DMS53 (cell line): ENCODE measurements at regions not wholly inside any gene's neighbourhood (a gene's known extent, or its start where the extent isn't known, plus 50 kb on each side); places are given as distances from the start of the nearest gene placed in this dataset.
A peak's percentile ranks its signal among the peaks of the same experiment; 100 is the strongest.
"Not testable (repeated sequence)": the region's sequence is repeated elsewhere in the genome, so short reads cannot be mapped to it uniquely, and the experiment has no call there.

Experiments
- DNase-seq: peaks from one replicate; lab custom pipeline; 2025; lab: John Stamatoyannopoulos, UW

DNA sequence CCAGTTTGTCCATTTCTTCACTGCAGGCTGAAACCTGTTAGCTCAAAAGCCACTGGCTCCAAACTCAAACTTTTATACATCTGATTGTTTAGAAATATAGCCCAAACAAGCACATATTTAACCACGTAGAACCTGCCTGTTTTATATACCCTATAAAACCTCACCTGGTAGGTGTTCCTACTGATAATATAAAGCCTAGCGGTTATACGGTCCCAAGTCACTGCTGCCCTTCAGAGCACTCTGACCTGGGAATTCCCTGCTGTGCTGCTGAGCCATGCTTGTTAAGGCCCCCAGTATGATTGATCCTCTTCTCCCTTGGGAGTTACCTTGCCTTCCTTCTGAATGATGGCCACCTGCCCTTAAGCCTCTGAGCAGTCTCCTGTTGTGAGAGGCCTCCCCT lies 432.8 kb upstream of the LCORL start:
- no peak for DNase-seq

DNA sequence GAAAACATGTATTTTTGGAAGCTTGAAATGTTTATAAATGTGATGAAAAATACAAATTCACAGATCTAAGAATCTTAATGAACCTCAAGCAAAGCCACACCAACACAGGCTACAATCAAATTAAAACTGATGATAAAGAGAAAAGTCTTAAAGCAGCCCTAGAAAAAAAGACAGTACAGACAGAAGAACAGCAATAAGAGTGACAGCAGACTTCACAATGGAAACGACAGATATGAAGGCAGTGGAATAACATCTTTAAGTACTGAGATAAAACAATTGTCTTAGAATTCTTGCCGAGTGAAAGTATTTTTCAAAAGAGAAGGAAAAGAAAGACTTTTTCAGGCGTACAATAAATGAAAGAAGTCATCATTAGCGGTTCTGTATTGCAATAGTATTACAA lies 423.6 kb upstream of the LCORL start:
- peak; percentile 42 for DNase-seq

DNA sequence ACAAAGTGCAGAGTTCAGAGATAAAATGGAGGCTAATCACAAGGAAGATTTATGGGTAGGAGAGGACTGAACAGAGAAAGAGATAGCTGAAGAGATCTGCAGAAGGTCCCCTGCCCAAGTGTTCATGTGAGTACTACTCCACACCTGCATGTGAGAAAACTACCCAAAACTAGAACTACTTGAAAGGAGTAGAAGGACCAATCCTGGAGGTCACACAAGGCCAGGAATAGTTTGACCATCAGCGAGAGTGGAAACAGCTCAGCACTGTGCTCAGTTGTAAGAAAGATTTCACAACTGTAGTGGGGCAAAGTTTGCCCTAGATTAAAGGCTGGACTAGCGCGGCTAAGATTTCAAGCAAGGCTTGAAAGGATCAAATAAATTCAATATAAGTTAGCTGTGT lies 422.7 kb upstream of the LCORL start:
- DNase-seq = no peak

DNA sequence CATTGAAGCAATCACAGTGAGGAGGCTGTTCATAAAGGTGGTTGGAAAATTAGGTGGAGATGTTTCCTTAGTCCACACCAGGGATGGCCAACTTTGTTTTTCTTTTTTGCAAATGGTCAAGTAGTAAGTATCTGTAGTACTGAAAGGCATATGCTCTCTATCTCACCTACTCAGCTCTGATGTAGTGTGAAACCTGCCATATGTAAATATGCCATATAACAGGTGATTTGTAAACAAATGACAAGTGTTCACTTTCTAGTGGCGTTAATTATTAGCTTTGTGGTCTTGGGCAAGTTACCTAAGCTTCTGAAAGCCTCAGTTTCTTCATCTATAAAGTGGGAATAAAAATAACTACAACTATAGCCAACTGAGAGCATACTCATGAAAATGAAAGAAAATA lies 421.4 kb upstream of the LCORL start:
- peak; percentile 80 for DNase-seq

DNA sequence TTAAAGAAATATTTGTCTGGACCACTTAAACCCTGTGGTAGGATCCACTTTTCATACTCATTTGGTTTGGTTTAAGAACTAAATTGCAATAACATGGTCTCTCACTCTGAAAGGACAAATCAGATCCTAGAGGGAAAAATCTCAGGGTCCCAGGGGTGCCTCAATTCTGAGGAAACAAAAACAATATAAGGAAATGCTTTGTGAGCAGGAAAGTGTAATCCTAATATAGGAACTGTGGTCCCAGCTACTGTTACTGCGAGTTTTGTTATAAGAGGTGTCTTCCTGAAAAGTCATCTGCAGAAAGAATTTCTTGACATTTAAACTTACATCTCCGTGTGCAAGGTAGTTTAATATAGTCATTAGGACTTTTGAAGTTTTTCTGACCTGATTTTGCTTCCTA lies 420.1 kb upstream of the LCORL start:
- DNase-seq = no peak

DNA sequence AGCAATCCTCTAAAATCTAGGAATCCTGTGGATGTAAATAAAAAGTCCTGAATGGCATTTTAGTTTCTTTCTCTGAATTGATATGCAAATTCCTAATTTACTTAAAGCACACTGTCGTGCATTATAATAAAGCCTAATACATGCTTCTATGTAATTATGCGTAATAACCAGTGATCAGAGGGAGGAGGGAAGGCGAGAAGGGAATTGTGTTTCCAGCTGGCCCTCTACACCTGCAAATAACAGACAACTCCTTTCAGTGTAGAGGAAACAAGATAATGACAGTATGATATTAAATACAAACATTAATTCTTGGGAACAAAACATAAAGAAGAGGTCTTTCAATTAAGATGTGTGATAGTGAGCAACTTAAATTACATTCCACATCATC lies 419.6 kb upstream of the LCORL start:
- DNase-seq = no peak

DNA sequence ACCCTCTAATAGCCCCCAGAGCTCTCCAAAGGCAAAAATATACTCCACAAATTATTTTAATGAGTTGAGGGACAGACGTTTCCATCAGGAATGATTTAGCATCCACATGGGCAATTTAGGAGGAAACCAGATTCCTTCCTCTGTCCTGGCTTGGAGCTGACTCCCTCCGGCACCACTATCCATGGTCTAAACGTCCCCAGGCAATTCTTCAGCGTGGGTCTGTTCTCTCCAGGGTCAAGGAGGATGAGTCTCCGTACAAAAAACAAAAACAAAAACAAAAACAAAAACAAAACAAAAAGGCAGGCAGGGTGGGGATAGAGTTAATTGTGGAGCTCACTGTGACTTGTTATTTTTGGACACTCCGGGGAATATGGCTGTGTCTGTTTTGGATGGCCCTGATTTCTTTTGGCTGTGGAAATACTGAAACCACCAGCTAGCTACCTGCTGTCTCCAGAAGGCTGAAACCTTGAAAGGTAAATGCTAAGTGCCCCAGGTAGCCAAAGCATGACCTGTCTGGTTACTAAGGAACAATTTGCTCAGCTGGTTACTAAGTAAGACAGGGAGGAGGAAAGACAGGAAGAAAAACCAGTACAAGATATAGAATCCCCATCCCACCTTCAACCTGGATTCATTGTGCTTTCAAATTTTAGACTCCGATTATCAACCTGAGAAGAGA lies 419.1 kb upstream of the LCORL start:
- peak; percentile 65 for DNase-seq

DNA sequence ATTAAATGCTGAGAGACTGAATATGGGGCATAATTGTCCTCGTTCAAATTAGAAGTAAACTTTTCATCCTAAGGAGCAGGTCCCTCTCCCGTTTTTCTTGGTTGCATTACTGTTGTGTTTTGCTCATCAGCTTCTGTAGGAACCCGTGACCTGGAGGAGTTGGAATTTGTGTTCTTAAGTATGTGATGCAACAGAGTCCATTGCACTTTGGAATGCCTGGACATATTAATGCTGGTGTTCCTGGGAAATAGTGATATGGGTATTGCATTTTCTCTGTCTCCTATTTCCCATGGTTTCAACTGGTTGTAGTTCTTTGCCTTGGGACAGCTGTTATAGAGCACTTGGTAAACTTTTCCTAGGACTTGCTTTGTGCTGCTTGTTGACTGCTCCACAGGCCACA lies 417.8 kb upstream of the LCORL start:
- no peak for DNase-seq

DNA sequence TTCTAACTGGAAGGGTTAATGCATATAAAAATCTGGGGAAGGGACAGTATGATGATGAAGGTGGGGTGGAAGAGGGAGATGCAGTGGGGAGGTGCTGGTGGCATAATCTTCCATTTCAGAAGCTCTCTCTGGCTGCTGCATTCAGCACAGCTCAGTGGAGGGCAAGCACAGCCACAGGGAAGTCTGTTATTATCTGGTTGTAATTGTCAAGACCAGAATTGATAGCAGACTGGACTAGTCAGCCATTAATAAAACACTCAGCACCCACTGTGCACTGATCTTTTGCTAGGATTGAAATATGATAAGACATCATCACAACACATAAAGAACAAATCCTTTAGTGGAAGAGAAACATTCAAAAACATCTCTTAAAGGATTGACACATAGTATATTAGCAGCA lies 414.2 kb upstream of the LCORL start:
- no peak for DNase-seq

DNA sequence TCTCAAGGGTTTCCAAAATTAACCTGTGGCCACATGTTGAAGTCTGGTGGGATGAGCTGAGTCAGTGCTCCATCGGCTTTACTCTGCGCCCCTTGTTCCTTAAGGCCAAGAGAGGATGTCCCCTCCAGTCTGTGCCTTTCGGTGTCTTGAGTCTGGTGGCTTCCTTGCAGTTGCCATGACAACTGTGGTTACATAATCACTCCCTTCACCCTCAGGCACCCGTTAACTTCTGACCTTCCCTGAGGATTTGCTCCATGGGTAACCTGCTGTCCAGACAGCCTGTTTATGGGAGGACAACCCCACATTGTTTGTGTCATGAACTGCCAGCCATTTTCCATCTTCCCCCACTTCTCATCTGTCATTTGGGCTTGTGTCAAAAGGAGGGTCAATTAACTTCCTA lies 401.1 kb upstream of the LCORL start:
- peak; percentile 11 for DNase-seq

DNA sequence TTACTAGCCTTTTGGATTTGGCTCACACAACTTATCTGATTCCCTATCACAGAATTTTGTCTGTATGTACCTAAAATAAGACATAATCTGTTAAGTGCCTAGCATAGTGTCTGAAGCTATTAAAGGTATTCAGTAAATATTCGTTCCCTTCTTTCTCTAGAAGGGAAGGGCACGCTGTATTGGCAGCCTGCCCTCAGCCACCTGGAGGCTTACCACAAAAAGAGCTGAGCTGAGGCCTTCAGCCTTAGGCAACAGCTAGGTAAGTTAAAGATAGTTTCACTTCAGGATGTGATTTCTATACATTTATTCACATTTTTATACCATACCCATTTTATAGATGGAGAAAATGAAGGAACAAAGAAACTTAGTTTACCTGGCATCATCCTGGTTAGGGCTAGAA lies 400.0 kb upstream of the LCORL start:
- no peak for DNase-seq

DNA sequence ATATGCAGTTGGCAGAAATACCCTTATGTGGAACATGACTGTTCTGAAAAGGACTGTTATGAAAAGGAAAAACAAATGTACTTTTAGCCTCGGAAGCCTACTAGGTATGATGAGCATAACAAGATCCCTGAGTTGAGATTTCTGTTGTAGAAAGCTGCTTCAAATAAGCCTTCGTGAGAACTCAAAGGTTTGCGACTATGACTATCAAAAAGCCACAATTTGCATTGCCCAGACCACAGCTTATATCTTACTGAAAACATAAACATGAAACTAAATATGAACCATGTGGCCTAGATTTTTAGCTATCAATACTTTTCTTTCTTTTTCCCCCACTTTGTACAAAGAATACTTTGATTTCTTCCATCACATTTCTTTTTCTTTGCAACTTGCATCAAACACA lies 398.2 kb upstream of the LCORL start:
- DNase-seq = no peak

DNA sequence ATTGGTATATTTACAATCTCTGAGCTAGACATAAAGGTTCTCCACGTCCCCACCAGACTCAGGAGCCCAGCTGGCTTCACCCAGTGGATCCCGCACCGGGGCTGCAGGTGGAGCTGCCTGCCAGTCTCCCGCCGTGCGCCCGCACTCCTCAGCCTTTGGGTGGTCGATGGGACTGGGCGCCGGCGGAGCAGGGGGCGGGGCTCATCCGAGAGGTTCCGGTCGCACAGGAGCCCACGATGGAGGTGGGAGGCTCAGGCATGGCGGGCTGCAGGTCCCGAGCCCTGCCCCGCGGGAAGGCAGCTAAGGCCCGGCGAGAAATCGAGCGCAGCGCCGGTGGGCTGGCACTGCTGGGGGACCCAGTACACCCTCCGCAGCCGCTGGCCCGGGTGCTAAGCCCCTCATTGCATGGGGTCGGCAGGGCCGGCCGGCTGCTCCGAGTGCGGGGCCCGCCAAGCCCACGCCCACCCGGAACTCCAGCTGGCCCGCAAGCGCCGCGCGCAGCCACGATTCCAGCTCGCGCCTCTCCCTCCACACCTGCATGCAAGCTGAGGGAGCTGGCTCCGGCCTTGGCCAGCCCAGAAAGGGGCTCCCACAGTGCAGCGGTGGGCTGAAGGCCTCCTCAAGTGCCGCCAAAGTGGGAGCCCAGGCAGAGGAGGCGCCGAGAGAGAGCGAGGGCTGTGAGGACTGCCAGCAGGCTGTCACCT lies 396.8 kb upstream of the LCORL start:
- not testable (repeated sequence) for DNase-seq

DNA sequence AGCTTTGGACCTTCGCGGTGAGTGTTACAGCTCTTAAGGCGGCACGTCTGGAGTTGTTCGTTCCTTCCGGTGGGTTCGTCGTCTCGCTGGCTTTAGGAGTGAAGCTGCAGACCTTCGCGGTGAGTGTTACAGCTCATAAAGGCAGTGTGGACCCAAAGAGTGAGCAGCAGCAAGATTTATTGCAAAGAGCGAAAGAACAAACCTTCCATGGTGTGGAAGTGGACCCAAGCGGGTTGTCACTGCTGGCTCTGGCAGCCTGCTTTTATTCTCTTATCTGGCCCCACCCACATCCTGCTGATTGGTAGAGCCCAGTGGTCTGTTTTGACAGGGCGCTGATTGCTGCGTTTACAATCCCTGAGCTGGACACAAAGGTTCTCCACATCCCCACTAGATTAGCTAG lies 396.1 kb upstream of the LCORL start:
- DNase-seq = not testable (repeated sequence)

DNA sequence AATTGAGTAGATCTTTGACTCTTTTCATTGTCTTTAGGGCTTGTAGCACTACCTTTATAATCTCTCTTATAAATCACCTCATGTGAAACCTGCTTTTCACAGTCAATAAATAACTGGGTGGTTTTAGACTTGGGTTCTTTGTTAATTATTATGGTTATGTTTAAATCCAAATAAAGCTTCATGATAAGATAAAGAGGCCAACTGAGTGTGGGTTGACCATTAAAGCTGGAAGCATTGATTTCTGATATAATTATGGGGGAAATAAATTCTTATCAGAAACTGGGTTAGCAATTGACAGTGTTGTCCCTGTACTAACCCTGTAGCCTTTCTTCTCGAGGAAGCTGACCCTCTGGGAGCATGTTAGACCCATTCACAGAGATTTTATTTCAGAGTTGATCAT lies 384.7 kb upstream of the LCORL start:
- no peak for DNase-seq

DNA sequence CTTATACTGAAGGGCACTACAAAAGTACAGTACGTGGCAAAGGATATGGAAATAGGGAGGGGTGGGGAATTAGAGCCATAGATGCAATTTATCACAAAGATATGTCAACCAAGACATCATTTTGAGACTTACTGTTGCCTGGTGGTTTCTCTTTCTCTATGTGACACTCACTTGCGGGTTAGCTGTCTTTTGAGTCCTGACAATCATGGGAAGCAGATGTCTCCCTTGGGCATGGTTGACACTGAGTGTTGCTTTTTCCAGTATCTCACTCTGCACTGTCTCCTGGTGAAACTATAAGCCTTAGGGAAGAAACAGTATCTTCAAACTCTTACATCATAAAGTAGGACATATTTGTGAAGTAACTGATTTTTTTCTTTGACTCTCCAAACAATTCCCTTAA lies 383.5 kb upstream of the LCORL start:
- no peak for DNase-seq

DNA sequence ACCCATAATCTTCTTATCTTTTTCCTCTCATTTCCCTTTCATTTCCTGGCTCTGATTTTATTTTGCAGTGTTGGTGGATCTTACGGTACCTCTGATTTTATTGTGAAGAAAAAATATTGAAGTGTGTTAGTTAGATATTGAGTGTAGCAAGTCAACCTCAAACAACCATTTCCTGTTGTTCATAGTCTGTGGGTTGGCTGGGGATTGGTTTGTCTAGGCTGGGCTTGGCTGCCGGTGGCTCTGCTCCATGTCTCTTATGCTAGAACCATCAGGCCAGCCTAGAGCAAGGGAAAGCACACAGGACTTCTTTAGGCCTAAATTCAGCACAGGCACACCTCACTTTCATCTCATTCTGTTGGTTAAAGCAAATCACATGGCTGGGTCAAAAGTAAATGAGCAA lies 383.1 kb upstream of the LCORL start:
- DNase-seq = peak; percentile 12

DNA sequence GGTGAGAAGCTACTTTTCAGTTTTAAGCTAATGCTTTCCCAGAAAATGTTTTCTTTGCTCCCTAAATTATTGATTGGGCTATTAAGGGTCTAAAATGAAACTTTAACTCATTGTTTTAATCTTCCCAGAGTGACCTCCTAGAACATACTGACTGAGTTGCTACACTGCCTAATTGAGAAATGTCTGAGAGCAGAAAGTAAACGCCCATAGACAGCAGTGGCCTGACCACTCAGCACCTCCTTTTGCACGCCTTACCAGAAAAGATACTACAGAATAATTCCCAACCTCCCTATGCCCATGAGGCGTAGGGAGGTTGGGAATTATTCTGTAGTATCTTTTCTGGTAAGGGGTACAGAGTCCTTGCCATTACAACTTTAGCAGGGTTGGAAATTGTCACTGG lies 381.8 kb upstream of the LCORL start:
- DNase-seq = no peak

DNA sequence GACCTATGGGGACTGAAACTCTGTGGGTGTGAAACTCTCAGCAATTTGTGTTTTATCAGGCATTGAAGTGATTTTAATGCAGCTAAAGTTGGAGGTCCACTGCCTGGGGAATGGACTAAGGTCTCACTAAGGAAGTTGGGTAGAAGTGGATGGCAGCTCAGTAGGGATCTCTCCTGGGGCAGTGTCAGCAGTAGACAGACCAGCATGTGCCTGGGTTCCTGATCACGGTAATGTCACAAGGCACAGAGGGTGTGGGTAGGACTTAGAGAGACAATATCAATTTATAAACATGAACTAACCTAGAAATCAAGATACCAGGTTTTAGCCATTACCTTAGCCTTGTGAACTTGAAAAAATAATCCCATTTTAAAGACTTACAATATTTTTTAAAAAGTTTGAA lies 380.3 kb upstream of the LCORL start:
- DNase-seq = no peak

DNA sequence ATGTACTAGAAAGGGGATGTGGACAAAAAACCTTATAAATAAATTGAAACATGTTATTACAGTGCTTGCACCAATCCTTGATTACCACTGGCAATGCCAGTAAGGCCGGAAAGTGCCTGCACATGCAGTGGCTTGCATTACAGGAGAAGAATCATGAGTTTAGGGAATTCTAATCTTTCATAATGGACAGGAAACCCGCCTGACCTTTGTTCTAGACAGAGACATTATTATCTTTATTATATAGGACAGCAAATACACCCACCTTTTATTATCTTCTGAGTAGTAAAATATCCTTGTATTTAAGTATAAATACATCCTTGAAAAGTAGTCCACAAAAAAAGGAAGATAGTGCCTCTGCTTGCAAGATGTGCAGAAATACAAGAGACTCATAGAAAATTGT lies 379.9 kb upstream of the LCORL start:
- no peak for DNase-seq

DNA sequence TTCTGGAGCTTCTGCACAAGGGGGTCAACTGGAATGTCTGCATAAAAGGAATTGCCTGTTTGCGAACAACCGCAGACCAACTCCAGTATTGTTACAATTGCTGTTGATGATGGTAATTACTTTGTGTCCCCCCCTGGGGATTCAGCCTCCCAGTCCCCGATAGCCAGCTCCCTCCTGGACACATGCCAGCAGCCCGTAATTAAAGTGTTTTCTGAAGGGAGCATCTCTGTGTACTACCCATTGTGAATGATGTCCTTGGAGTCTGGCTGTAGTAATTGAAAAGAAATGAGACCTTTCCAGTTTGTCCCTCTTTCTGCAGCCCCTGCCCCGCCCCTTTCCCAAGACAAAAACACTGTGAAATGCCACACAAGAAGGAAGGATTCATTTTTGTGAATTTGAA lies 377.1 kb upstream of the LCORL start:
- no peak for DNase-seq

DNA sequence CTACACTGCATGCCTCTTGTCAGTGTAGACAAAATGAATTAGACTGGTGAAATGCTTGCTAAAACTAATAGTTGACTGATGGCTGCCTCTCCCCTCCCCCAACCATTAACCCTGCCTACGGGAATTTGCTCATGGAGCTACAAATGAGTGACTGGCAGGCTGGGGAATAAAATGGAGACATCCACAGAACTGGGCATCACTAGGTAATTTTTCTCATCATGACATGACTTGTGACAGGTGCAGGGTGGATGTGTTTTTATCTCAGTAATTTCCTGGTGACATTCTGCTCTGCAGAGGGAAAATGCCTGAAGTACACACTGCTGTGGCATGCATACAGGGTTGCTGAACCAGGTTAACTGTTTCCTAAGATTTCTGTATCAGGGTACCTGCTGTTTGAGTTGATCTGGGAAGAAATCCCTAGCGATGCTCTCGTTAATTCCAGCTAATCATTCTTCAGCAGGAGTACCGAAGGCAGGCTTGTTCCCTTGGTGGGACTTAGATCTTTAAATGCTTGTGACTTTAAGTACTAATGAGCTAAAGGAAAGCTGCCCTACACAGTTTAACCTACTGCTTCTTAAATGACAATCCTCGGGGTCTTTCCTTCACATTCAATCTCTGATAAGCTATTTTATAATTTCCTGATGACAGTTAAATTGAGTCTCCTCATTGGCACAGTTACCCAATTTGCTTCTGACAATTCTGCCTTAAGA lies 376.3 kb upstream of the LCORL start:
- DNase-seq = peak; percentile 19

DNA sequence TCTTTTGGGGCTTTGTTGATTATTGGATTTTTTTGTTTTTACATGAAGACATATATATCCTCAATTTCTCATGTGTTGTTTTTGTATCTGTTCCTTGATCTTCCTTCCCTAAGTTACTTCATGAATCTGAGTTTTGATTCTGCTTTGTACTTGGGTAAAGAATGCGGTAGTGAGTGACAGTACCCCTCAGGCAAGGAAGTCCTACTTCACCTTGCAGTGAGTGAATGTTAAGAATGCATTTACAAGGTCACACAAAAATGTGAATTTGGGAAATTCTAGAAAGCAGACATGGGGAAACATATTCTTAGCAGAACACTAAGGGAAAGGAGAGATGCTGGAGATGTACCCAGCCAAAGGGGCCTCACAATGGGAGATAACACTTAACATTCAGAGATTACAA lies 373.1 kb upstream of the LCORL start:
- no peak for DNase-seq

DNA sequence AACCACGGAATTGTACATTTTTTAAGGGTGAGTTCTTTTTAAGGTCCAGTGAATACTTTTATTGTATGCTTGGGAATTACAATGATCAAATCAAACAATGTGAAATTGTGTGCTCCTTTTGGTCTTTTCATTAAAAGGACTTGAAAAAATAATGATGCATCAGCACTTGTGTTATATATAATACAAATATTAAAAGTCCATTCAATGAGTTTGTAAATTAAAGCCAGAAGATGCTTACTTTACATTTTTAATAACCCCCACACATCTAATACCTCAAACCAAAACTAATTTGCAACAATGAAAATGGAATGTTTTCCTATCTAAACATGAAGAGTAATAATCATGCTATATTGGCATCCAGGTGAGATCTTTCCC lies 369.8 kb upstream of the LCORL start:
- DNase-seq = no peak
